Spleen (tissue), 7 donors: ENCODE measurements at regions not wholly inside any gene's neighbourhood (a gene's known extent, or its start where the extent isn't known, plus 50 kb on each side); places are given as distances from the start of the nearest gene placed in this dataset.
"Not testable (repeated sequence)": the region's sequence is repeated elsewhere in the genome, so short reads cannot be mapped to it uniquely, and the experiment has no call there.

ENCODE experiments used
- CTCF ChIP-seq, 11 experiments: fragments of 200-600 bp in 7 of 11; fragments of 450-650 bp in 4 of 11; sonication (generic) in 4 of 11; IDR thresholded peaks in 8 of 11; conservative IDR thresholded peaks in 3 of 11; 1 replicate in 7 of 11; 2 replicates in 4 of 11; pipeline versions ENCODE4 v1.4.0 to v1.8.0; 2016 to 2021; ENCODE audit warnings: antibody characterized with exemption in 11 of 11, inconsistent platforms in 4 of 11, mild to moderate bottlenecking in 1 of 11
- POLR2A ChIP-seq, 3 donors: fragments of 450-650 bp; IDR thresholded peaks; one replicate each; pipeline ENCODE4 v1.5.1; 2017; ENCODE audit warnings: antibody characterized with exemption in 3 of 3, mild to moderate bottlenecking in 1 of 3
- POLR2AphosphoS5 ChIP-seq, 3 donors: sonication (generic); formaldehyde crosslinking; IDR thresholded peaks; one replicate each; pipeline ENCODE4 v1.5.1; 2017; ENCODE audit warnings: antibody characterized with exemption in 3 of 3
- donor health status: DM: no; HTN: no; CAD: no; lungs with moderate emphysema.
- donor health status: DM: no; HTN: no; CAD: no.
- donor health status: DM: no; HTN: no; CAD: no.

DNA sequence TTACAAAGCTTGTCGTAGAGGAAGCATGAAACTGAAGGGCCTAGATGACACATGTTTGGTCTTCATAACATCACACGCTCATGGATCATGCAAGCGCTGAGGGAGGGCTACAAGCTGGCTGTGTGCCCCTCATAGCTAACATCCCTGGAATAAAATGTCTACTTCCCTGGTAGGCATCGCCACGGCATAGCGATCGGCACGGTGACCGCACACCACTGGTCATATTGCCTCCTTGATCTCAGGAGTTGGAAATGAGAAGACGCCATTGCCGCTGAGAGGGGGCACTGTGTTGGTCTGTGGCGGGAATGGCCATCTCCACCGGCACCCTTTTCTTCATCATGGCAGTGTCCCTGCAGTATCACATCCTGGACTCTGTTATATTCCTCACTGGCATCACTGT is 50.1 kb upstream of the TUBA3E start:
- not testable (repeated sequence) for TF ChIP-seq CTCF (IDR thresholded peaks at IDR 0.05 in 8 of 11, conservative IDR thresholded peaks at IDR 0.05 in 3 of 11); POLR2A (IDR thresholded peaks at IDR 0.05); POLR2AphosphoS5 (IDR thresholded peaks at IDR 0.05)
